ENCODE measurements at regions not wholly inside any gene's neighbourhood (a gene's known extent, or its start where the extent isn't known, plus 50 kb on each side); places are given as distances from the start of the nearest gene placed in this dataset.

- TF ChIP-seq CTCF (IDR thresholded peaks at IDR 0.05) (no peak), EP300 (IDR thresholded peaks at IDR 0.05) (no peak)
Measured at GRCh38 chr10:112087953-112088456, 95.6 kb downstream of the GPAM start.
